Transverse colon (tissue), 4 donors: ENCODE measurements at regions not wholly inside any gene's neighbourhood (a gene's known extent, or its start where the extent isn't known, plus 50 kb on each side); places are given as distances from the start of the nearest gene placed in this dataset.
"Not testable (repeated sequence)": the region's sequence is repeated elsewhere in the genome, so short reads cannot be mapped to it uniquely, and the experiment has no call there.

Source experiments
- DNase-seq: peaks from one replicate; pipeline ENCODE4 v3.0.0-alpha.2; 2019
- H3K27ac ChIP-seq, 4 donors: fragments of 200-600 bp; sonication (generic); 2 replicates each; pipeline ENCODE4 v1.5.1; 2016 to 2018; ENCODE audit warnings: inconsistent platforms in 4 of 4
- H3K27me3 ChIP-seq: fragments of 200-600 bp; sonication (generic); 2 replicates; pipeline ENCODE4 v1.5.1; 2017; ENCODE audit warnings: inconsistent platforms
- H3K36me3 ChIP-seq, 4 donors: fragments of 200-600 bp; sonication (generic); 2 replicates each; pipeline ENCODE4 v1.5.1; 2017 to 2019; ENCODE audit warnings: inconsistent platforms in 4 of 4
- H3K4me1 ChIP-seq, 4 donors: fragments of 200-600 bp; sonication (generic); 2 replicates each; pipeline ENCODE4 v1.5.1; 2017 to 2020; ENCODE audit warnings: inconsistent platforms in 4 of 4
- H3K4me3 ChIP-seq, 4 donors: fragments of 200-600 bp; sonication (generic); 1 replicate in 1 of 4; 2 replicates in 3 of 4; pipeline versions ENCODE4 v1.5.1 to v1.6.1; 2017 to 2019; ENCODE audit warnings: inconsistent platforms in 4 of 4
- H3K9me3 ChIP-seq, 2 donors: fragments of 200-600 bp; sonication (generic); 2 replicates each; pipeline ENCODE4 v1.5.1; 2017 to 2019; ENCODE audit warnings: inconsistent platforms in 2 of 2
- CTCF ChIP-seq, 5 experiments: fragments of 200-600 bp in 3 of 5; fragments of 450-650 bp in 2 of 5; sonication (generic) in 3 of 5; IDR thresholded peaks; 1 replicate in 2 of 5; 2 replicates in 3 of 5; pipeline ENCODE4 v1.5.1; 2016 to 2017; ENCODE audit warnings: antibody characterized with exemption in 5 of 5, inconsistent platforms in 3 of 5, mild to moderate bottlenecking in 2 of 5, moderate library complexity in 1 of 5
- EP300 ChIP-seq: sonication (generic); formaldehyde crosslinking; IDR thresholded peaks from one replicate; pipeline ENCODE4 v1.6.1; 2017; ENCODE audit warnings: antibody characterized with exemption, low read depth
- POLR2A ChIP-seq: fragments of 450-650 bp; IDR thresholded peaks from one replicate; pipeline ENCODE4 v1.6.1; 2016; ENCODE audit warnings: antibody characterized with exemption, mild to moderate bottlenecking, moderate library complexity
- POLR2AphosphoS5 ChIP-seq, 3 donors: sonication (generic); formaldehyde crosslinking; IDR thresholded peaks; one replicate each; pipeline ENCODE4 v1.6.1; 2016; ENCODE audit warnings: antibody characterized with exemption in 3 of 3
- WGBS, 2 donors: methylation state at CpG; one replicate each; pipeline ENCODE4 v1.1.5; 2018; ENCODE audit warnings: low coverage in 1 of 2; 5-methylcytosine and 5-hydroxymethylcytosine counted together
- in situ Hi-C, 4 donors: fragments of 200-750 bp; cut with MboI; loops; one replicate each; pipeline versions ENCODE4 v1.15.0 to v1.15.1; 2017; ENCODE audit warnings: low sequenced_read_pairs in 3 of 4, low pct_ligation_motif_present in 1 of 4, low pct_unique_long_range_greater_than_20kb in 1 of 4
- intact Hi-C: fragments of 100-400 bp; cut with DNase I; formaldehyde crosslinking; loops from one replicate; pipeline ENCODE4 v1.15.1; 2023; ENCODE audit warnings: low total_unique reads

- H3K4me1 ChIP-seq: no peaks in the 10 kb centered on the region
- intact Hi-C loops (no loop called here), in situ Hi-C loops (no loop called here)
- no peaks in the 10 kb centered on the region for H3K36me3 ChIP-seq
- TF ChIP-seq POLR2A (no peak), POLR2AphosphoS5 (IDR thresholded peaks at IDR 0.05) (no peak), EP300 (no peak), CTCF (IDR thresholded peaks at IDR 0.05) (no peak)
- H3K4me3 ChIP-seq: no peak overlapping the region
- H3K27ac ChIP-seq: no peak overlapping the region
- H3K9me3 ChIP-seq: no peaks in the 10 kb centered on the region
- no peaks in the 10 kb centered on the region for H3K27me3 ChIP-seq
- no peak for DNase-seq
Measured at GRCh38 chr11:90698238-90698637, 475.4 kb upstream of the CHORDC1 start.

- H3K27ac ChIP-seq, in situ Hi-C loops: not testable (repeated sequence)
Measured at GRCh38 chr11:90675496-90675895, 452.6 kb upstream of the CHORDC1 start.

GRCh38 chr11:90669094-90669493 lies 446.2 kb upstream of the CHORDC1 start:
- H3K4me1 ChIP-seq: no peaks in the 10 kb centered on the region
- intact Hi-C loops (no loop called here), in situ Hi-C loops (no loop called here)
- H3K27me3 ChIP-seq: no peaks in the 10 kb centered on the region
- H3K4me3 ChIP-seq: no peak overlapping the region
- no peak for TF ChIP-seq POLR2A
- no peaks in the 10 kb centered on the region for H3K36me3 ChIP-seq
- no peak overlapping the region for H3K27ac ChIP-seq
- 86 to 88% methylated on average over 2 of the region's 2 CpGs for WGBS, 2 donors
- DNase-seq: no peak
- no peaks in the 10 kb centered on the region for H3K9me3 ChIP-seq

More at GRCh38 chr11:90675496-90675895, 452.6 kb upstream of the CHORDC1 start:
- H3K9me3 ChIP-seq, H3K4me3 ChIP-seq, H3K4me1 ChIP-seq, H3K27me3 ChIP-seq, H3K36me3 ChIP-seq, DNase-seq, intact Hi-C loops: not testable (repeated sequence)
- 69% methylated on average over 1 of the region's 1 CpG; no CpG with 5 or more reads in 1 of the 2 donors for WGBS, 2 donors

- in situ Hi-C loops (no loop called here), intact Hi-C loops (no loop called here)
- TF ChIP-seq POLR2A (no peak), POLR2AphosphoS5 (IDR thresholded peaks at IDR 0.05) (no peak), EP300 (no peak), CTCF (IDR thresholded peaks at IDR 0.05) (no peak)
Measured at GRCh38 chr11:90668502-90668901, 445.7 kb upstream of the CHORDC1 start.

GRCh38 chr11:90661233-90661632 lies 438.4 kb upstream of the CHORDC1 start:
- Histone ChIP-seq H3K36me3 (no peaks in the 10 kb centered on the region), H3K27me3 (no peaks in the 10 kb centered on the region), H3K4me3 (no peak overlapping the region), H3K9me3 (no peaks in the 10 kb centered on the region), H3K4me1 (no peaks in the 10 kb centered on the region), H3K27ac (no peak overlapping the region)
- WGBS, 2 donors: 68 to 78% methylated on average over 2 of the region's 2 CpGs
- in situ Hi-C loops: no loop called here
- TF ChIP-seq POLR2AphosphoS5 (IDR thresholded peaks at IDR 0.05) (no peak), EP300 (no peak), CTCF (IDR thresholded peaks at IDR 0.05) (no peak), POLR2A (no peak)
- no peak for DNase-seq
- intact Hi-C loops: no loop called here

More at GRCh38 chr11:90668502-90668901, 445.7 kb upstream of the CHORDC1 start:
- H3K4me3 ChIP-seq: no peak overlapping the region
- H3K36me3 ChIP-seq: no peaks in the 10 kb centered on the region
- H3K27me3 ChIP-seq: no peaks in the 10 kb centered on the region
- H3K4me1 ChIP-seq: no peaks in the 10 kb centered on the region
- DNase-seq: no peak
- H3K9me3 ChIP-seq: no peaks in the 10 kb centered on the region
- H3K27ac ChIP-seq: no peak overlapping the region
